ENCODE measurements at regions not wholly inside any gene's neighbourhood (a gene's known extent, or its start where the extent isn't known, plus 50 kb on each side); places are given as distances from the start of the nearest gene placed in this dataset.

DNA sequence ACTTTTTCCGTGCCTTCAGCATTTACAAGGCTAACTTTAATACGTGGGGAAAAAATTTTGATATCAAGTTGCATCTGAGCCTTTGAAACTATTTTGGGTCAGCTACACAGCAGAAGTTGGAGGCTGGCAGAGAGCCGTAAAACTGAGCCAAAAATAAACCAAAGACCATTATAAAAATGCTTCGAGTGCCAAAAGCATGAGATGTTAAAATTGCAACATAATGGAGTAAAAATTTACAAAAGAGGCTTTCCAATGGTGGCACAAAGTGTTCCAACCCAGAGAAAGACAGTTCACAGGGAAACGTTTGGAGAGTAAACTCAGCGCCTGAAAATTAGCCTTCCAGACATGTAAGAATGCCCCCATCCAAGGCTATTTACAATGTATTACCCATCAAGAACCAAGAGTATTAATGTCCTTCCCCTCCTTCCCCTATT, 190.3 kb downstream of the TLE1 start:
- Mint-ChIP-seq H3K4me3 (ENCODE audit: unreplicated experiment) (peak overlapping the region; percentile 38), H3K36me3 (ENCODE audit: insufficient read depth, unreplicated experiment) (no peaks in the 10 kb centered on the region), H3K4me1 (ENCODE audit: insufficient read depth, unreplicated experiment) (peaks cover 24% of the 10 kb centered on the region), H3K27me3 (ENCODE audit: insufficient read depth, unreplicated experiment) (peaks cover 38% of the 10 kb centered on the region), H3K9me3 (ENCODE audit: unreplicated experiment) (no peaks in the 10 kb centered on the region), H3K27ac (ENCODE audit: low read depth, unreplicated experiment) (peak overlapping the region; percentile 81)
- peak; percentile 77 for DNase-seq (ENCODE audit: unreplicated experiment)
- ChIA-PET CTCF (no interaction called here), POLR2A (no interaction called here)
- no TSS peak for BruUV-seq (replicated peaks)
- TF ChIP-seq CTCF (IDR thresholded peaks at IDR 0.05; ENCODE audit: unreplicated experiment), result no peak
- intact Hi-C loops (cut with micrococcal nuclease), result no loop called here

- no peak overlapping the region for H3K4me3 Mint-ChIP-seq (ENCODE audit: unreplicated experiment)
- DNase-seq (ENCODE audit: unreplicated experiment), result no peak
- H3K4me1 Mint-ChIP-seq (ENCODE audit: insufficient read depth, unreplicated experiment), result peaks cover 24% of the 10 kb centered on the region
- no peaks in the 10 kb centered on the region for H3K9me3 Mint-ChIP-seq (ENCODE audit: unreplicated experiment)
- no peaks in the 10 kb centered on the region for H3K36me3 Mint-ChIP-seq (ENCODE audit: insufficient read depth, unreplicated experiment)
- BruUV-seq (replicated peaks), result no TSS peak
- CTCF ChIA-PET, result no interaction called here
- no peak overlapping the region for H3K27ac Mint-ChIP-seq (ENCODE audit: low read depth, unreplicated experiment)
- peaks cover 38% of the 10 kb centered on the region for H3K27me3 Mint-ChIP-seq (ENCODE audit: insufficient read depth, unreplicated experiment)
- no peak for TF ChIP-seq CTCF (IDR thresholded peaks at IDR 0.05; ENCODE audit: unreplicated experiment)
- intact Hi-C loops (cut with micrococcal nuclease), result no loop called here
- POLR2A ChIA-PET, result interaction anchor here (0.6 kb wide), 1 partner anchor 1249 kb away, joined by 3 read pairs; no protein-coding TSS in a partner anchor
Measured at GRCh38 chr9:81498576-81498975, 190.8 kb downstream of the TLE1 start.

GRCh38 chr9:81497091-81497490, 192.3 kb downstream of the TLE1 start:
- no TSS peak for BruUV-seq (replicated peaks)

GRCh38 chr9:81492710-81493447, 196.5 kb downstream of the TLE1 start:
- peaks cover 29% of the 10 kb centered on the region for H3K4me1 Mint-ChIP-seq (ENCODE audit: insufficient read depth, unreplicated experiment)
- no peak overlapping the region for H3K4me3 Mint-ChIP-seq (ENCODE audit: unreplicated experiment)
- intact Hi-C loops (cut with micrococcal nuclease), result no loop called here
- no peaks in the 10 kb centered on the region for H3K36me3 Mint-ChIP-seq (ENCODE audit: insufficient read depth, unreplicated experiment)
- TF ChIP-seq CTCF (IDR thresholded peaks at IDR 0.05; ENCODE audit: unreplicated experiment), result no peak
- POLR2A ChIA-PET, result interaction anchor here (1.0 kb wide), 2 partner anchors 37 to 197 kb away, joined by 4 read pairs; partner anchors contain the start of gene TLE1
- CTCF ChIA-PET, result interaction anchor here (1.4 kb wide), 1 partner anchor 30 kb away, joined by 10 read pairs; no protein-coding TSS in a partner anchor
- DNase-seq (ENCODE audit: unreplicated experiment), result peak; percentile 91
- BruUV-seq (replicated peaks), result no TSS peak
- H3K27ac Mint-ChIP-seq (ENCODE audit: low read depth, unreplicated experiment), result peak overlapping the region; percentile 31
- no peaks in the 10 kb centered on the region for H3K9me3 Mint-ChIP-seq (ENCODE audit: unreplicated experiment)
- peaks cover 31% of the 10 kb centered on the region for H3K27me3 Mint-ChIP-seq (ENCODE audit: insufficient read depth, unreplicated experiment)

More at GRCh38 chr9:81497091-81497490, 192.3 kb downstream of the TLE1 start:
- peaks cover 36% of the 10 kb centered on the region for H3K4me1 Mint-ChIP-seq (ENCODE audit: insufficient read depth, unreplicated experiment)
- no peak for TF ChIP-seq CTCF (IDR thresholded peaks at IDR 0.05; ENCODE audit: unreplicated experiment)
- no peaks in the 10 kb centered on the region for H3K36me3 Mint-ChIP-seq (ENCODE audit: insufficient read depth, unreplicated experiment)
- ChIA-PET POLR2A (no interaction called here), CTCF (no interaction called here)
- no peak for DNase-seq (ENCODE audit: unreplicated experiment)
- no peak overlapping the region for H3K4me3 Mint-ChIP-seq (ENCODE audit: unreplicated experiment)
- intact Hi-C loops (cut with micrococcal nuclease), result no loop called here
- H3K27ac Mint-ChIP-seq (ENCODE audit: low read depth, unreplicated experiment), result no peak overlapping the region
- peaks cover 38% of the 10 kb centered on the region for H3K27me3 Mint-ChIP-seq (ENCODE audit: insufficient read depth, unreplicated experiment)
- no peaks in the 10 kb centered on the region for H3K9me3 Mint-ChIP-seq (ENCODE audit: unreplicated experiment)

Data from MCF 10A (cell line).